ENCODE measurements at regions not wholly inside any gene's neighbourhood (a gene's known extent, or its start where the extent isn't known, plus 50 kb on each side); places are given as distances from the start of the nearest gene placed in this dataset.

DNA sequence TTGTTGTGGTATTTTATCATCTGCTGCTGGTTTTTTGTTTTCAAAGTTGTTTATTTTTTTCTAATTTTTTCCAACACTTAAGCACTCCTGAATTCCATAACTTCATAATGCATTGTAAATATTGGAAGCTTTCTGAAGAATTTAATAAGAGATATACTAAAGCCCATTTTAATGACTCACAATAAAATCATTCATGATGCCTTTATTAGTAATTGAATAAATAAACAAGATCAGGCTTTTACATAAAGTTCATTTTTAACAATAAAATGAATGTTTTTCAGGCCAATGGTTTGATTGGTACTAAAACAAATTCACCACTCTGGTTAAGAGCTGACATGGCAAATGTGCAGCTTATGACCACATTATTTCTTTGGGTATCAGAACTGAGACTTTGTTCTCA is 408.2 kb upstream of the SMIM31 start:
- TF ChIP-seq, protein P1, sequence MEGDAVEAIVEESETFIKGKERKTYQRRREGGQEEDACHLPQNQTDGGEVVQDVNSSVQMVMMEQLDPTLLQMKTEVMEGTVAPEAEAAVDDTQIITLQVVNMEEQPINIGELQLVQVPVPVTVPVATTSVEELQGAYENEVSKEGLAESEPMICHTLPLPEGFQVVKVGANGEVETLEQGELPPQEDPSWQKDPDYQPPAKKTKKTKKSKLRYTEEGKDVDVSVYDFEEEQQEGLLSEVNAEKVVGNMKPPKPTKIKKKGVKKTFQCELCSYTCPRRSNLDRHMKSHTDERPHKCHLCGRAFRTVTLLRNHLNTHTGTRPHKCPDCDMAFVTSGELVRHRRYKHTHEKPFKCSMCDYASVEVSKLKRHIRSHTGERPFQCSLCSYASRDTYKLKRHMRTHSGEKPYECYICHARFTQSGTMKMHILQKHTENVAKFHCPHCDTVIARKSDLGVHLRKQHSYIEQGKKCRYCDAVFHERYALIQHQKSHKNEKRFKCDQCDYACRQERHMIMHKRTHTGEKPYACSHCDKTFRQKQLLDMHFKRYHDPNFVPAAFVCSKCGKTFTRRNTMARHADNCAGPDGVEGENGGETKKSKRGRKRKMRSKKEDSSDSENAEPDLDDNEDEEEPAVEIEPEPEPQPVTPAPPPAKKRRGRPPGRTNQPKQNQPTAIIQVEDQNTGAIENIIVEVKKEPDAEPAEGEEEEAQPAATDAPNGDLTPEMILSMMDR (conservative IDR thresholded peaks at IDR 0.05; ENCODE audit: low read length): no peak
- no peak for TF ChIP-seq EZH2phosphoT487 (IDR thresholded peaks at IDR 0.05; ENCODE audit: borderline replicate concordance, low read depth, low read length)

All from OCI-LY7 (cell line).